Neural cell (in vitro differentiated cells): ENCODE measurements at regions not wholly inside any gene's neighbourhood (a gene's known extent, or its start where the extent isn't known, plus 50 kb on each side); places are given as distances from the start of the nearest gene placed in this dataset.
A peak's percentile ranks its signal among the peaks of the same experiment; 100 is the strongest.

Experiments used
- H2AFZ ChIP-seq: fragments of 200-600, 300-800 bp; sonication (generic), shearing (Covaris generic); 2 replicates; pipeline ENCODE4 v1.6.0; 2014; ENCODE audit warnings: low read depth, mild to moderate bottlenecking, antibody characterized with exemption, low read length, moderate library complexity
- H3F3A ChIP-seq: fragments of 200-600 bp; shearing (Covaris generic); 2 replicates; pipeline ENCODE4 v1.6.1; 2016; ENCODE audit warnings: mild to moderate bottlenecking, moderate library complexity, mixed read lengths, antibody characterized with exemption, low read length; ENCODE audit not compliant: insufficient read depth, poor library complexity, severe bottlenecking
- H3K27ac ChIP-seq: fragments of 200-600, 300-800 bp; sonication (generic), shearing (Covaris generic); 2 replicates; pipeline ENCODE4 v1.5.1; 2014; ENCODE audit warnings: mild to moderate bottlenecking, low read length, moderate library complexity
- H3K27me3 ChIP-seq: fragments of 300-800, 200-600 bp; sonication (generic), shearing (Covaris generic); 2 replicates; pipeline ENCODE4 v1.6.0; 2014; ENCODE audit warnings: mild to moderate bottlenecking, low read depth, low read length, moderate library complexity; ENCODE audit not compliant: insufficient read depth
- H3K36me3 ChIP-seq: fragments of 300-800, 200-600 bp; sonication (generic), shearing (Covaris generic); 2 replicates; pipeline ENCODE4 v1.5.1; 2014; ENCODE audit warnings: mild to moderate bottlenecking, antibody characterized with exemption, low read length, moderate library complexity; ENCODE audit not compliant: insufficient read depth
- H3K4me2 ChIP-seq: fragments of 300-800, 200-600 bp; sonication (generic), shearing (Covaris generic); 2 replicates; pipeline ENCODE4 v1.6.0; 2014; ENCODE audit warnings: mild to moderate bottlenecking, low read length
- H3K4me3 ChIP-seq: fragments of 300-800, 200-600 bp; sonication (generic), shearing (Covaris generic); 2 replicates; pipeline ENCODE4 v1.5.1; 2014; ENCODE audit warnings: mild to moderate bottlenecking, low read length, moderate library complexity
- H3K79me2 ChIP-seq: fragments of 200-600 bp; shearing (Covaris generic); replicated peaks from 2 replicates; pipeline ENCODE4 v1.6.0; 2014; ENCODE audit warnings: mild to moderate bottlenecking, low read length, moderate library complexity; ENCODE audit not compliant: insufficient read depth
- H3K9ac ChIP-seq: fragments of 300-800, 200-600 bp; sonication (generic), shearing (Covaris generic); 2 replicates; pipeline ENCODE4 v1.6.1; 2016; ENCODE audit warnings: mild to moderate bottlenecking, low read length, mixed read lengths
- H3K9me2 ChIP-seq: fragments of 200-600 bp; shearing (Covaris generic); 2 replicates; pipeline ENCODE4 v1.6.1; 2016; ENCODE audit warnings: mild to moderate bottlenecking, low read length, mixed read lengths; ENCODE audit not compliant: insufficient read depth
- H3K9me3 ChIP-seq: fragments of 200-600, 300-800 bp; sonication (generic), shearing (Covaris generic); 2 replicates; pipeline ENCODE4 v1.6.1; 2016; ENCODE audit warnings: mild to moderate bottlenecking, mixed run types, low read length, moderate library complexity, mixed read lengths
- H4K20me1 ChIP-seq: fragments of 200-600 bp; shearing (Covaris generic); 2 replicates; pipeline ENCODE4 v1.6.1; 2016; ENCODE audit warnings: mild to moderate bottlenecking, mixed run types; ENCODE audit not compliant: insufficient read depth
- EP300 ChIP-seq: fragments of 450-650 bp; conservative IDR thresholded peaks from 2 replicates; pipeline ENCODE4 v1.6.1; 2014; ENCODE audit warnings: antibody characterized with exemption, mild to moderate bottlenecking, moderate library complexity; ENCODE audit not compliant: poor library complexity, severe bottlenecking
- EZH2 ChIP-seq: fragments of 200-600, 300-800 bp; shearing (Covaris generic), sonication (generic); IDR thresholded peaks from 2 replicates; pipeline ENCODE4 v1.6.1; 2014; ENCODE audit warnings: antibody characterized with exemption, low read length, borderline replicate concordance, mild to moderate bottlenecking; ENCODE audit not compliant: insufficient read depth, poor library complexity, severe bottlenecking
- MXI1 ChIP-seq: fragments of 450-650 bp; conservative IDR thresholded peaks from 2 replicates; pipeline ENCODE4 v1.6.1; 2014; ENCODE audit warnings: antibody characterized with exemption, mild to moderate bottlenecking; ENCODE audit not compliant: poor library complexity, severe bottlenecking
- POLR2AphosphoS5 ChIP-seq: IDR thresholded peaks from 2 replicates; pipeline ENCODE4 v1.6.1; 2012
- RAD21 ChIP-seq: fragments of 450-650 bp; conservative IDR thresholded peaks from 2 replicates; pipeline ENCODE4 v1.6.1; 2014; ENCODE audit warnings: antibody characterized with exemption, mild to moderate bottlenecking, moderate library complexity
- SMC3 ChIP-seq: fragments of 450-650 bp; conservative IDR thresholded peaks from 2 replicates; pipeline ENCODE4 v1.6.1; 2014; ENCODE audit warnings: antibody characterized with exemption, mild to moderate bottlenecking, moderate library complexity; ENCODE audit not compliant: poor library complexity
- TAF1 ChIP-seq: IDR thresholded peaks from 2 replicates; pipeline ENCODE4 v1.6.1; 2012; ENCODE audit warnings: low read depth
- TF ChIP-seq, protein P1 (sequence below): IDR thresholded peaks from 2 replicates; pipeline ENCODE4 v1.6.1; 2012; ENCODE audit warnings: borderline replicate concordance
- TF ChIP-seq, protein P2 (sequence below): fragments of 450-650 bp; IDR thresholded peaks from 2 replicates; pipeline ENCODE4 v1.5.1; 2014; ENCODE audit warnings: antibody characterized with exemption, mild to moderate bottlenecking, moderate library complexity; ENCODE audit not compliant: poor library complexity, severe bottlenecking

DNA sequence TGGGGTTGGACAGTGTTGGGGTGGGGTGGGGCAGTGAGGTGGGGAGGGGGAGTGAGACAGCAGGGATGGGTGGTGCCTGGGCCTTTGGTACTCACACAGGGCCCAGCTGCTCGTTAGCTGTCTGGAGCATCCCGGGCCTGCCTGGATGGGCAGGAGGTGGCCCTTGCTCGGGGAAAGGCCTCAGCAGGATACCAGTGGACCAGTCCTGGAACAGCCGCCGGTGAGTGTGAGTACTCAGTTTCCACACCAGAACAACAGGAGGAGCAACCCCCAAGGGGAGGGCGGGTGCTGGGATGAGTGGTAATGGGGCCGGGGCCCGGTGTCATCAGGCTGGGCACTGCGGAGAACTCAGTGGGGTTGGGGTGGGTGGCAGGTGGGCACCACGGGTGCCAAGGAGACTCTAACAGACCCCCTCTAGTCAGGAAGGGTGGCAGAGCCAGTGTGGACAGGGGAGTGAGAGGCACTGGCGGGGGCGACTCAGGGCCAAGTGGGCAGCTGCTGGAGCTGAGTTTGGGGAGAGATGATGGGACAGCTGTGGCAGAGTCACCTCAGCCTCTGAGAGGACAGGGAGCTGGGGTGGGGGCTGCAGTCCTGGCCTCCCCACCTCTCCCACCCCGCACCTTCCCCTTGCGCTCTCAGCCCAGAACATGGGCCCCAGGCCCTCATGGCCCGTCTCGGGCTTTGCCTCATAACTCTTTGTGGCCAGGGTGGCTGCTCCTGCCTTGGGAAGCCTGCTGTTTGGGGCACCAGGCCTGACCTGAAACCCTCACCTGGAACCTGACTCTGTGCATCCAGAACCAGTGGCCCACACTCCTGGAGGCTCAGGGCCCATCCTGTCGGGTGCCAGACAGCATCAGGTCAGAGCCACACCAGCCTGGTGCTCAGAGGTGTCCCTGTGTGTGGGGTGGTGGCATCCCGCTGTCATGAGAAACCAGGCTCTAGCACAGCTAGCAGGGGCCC, 52.1 kb upstream of the PRR23E start:
- H3K27me3 ChIP-seq = no peaks in the 10 kb centered on the region
- H2AFZ ChIP-seq = no peak overlapping the region
- H3K4me2 ChIP-seq = no peak overlapping the region
- H3K9me3 ChIP-seq = peaks cover 3% of the 10 kb centered on the region
- H4K20me1 ChIP-seq = no peaks in the 10 kb centered on the region
- TF ChIP-seq TAF1 (no peak), EP300 (no peak), MXI1 (no peak), RAD21 (no peak), POLR2AphosphoS5 (no peak), SMC3 (no peak), EZH2 (no peak)
- TF ChIP-seq, protein P1, sequence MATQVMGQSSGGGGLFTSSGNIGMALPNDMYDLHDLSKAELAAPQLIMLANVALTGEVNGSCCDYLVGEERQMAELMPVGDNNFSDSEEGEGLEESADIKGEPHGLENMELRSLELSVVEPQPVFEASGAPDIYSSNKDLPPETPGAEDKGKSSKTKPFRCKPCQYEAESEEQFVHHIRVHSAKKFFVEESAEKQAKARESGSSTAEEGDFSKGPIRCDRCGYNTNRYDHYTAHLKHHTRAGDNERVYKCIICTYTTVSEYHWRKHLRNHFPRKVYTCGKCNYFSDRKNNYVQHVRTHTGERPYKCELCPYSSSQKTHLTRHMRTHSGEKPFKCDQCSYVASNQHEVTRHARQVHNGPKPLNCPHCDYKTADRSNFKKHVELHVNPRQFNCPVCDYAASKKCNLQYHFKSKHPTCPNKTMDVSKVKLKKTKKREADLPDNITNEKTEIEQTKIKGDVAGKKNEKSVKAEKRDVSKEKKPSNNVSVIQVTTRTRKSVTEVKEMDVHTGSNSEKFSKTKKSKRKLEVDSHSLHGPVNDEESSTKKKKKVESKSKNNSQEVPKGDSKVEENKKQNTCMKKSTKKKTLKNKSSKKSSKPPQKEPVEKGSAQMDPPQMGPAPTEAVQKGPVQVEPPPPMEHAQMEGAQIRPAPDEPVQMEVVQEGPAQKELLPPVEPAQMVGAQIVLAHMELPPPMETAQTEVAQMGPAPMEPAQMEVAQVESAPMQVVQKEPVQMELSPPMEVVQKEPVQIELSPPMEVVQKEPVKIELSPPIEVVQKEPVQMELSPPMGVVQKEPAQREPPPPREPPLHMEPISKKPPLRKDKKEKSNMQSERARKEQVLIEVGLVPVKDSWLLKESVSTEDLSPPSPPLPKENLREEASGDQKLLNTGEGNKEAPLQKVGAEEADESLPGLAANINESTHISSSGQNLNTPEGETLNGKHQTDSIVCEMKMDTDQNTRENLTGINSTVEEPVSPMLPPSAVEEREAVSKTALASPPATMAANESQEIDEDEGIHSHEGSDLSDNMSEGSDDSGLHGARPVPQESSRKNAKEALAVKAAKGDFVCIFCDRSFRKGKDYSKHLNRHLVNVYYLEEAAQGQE = no peak
- TF ChIP-seq, protein P2, sequence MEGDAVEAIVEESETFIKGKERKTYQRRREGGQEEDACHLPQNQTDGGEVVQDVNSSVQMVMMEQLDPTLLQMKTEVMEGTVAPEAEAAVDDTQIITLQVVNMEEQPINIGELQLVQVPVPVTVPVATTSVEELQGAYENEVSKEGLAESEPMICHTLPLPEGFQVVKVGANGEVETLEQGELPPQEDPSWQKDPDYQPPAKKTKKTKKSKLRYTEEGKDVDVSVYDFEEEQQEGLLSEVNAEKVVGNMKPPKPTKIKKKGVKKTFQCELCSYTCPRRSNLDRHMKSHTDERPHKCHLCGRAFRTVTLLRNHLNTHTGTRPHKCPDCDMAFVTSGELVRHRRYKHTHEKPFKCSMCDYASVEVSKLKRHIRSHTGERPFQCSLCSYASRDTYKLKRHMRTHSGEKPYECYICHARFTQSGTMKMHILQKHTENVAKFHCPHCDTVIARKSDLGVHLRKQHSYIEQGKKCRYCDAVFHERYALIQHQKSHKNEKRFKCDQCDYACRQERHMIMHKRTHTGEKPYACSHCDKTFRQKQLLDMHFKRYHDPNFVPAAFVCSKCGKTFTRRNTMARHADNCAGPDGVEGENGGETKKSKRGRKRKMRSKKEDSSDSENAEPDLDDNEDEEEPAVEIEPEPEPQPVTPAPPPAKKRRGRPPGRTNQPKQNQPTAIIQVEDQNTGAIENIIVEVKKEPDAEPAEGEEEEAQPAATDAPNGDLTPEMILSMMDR = no peak
- H3K9ac ChIP-seq = no peak overlapping the region
- H3K27ac ChIP-seq = no peak overlapping the region
- H3K4me3 ChIP-seq = no peak overlapping the region
- H3K79me2 ChIP-seq = no peaks in the 10 kb centered on the region
- no peaks in the 10 kb centered on the region for H3F3A ChIP-seq
- H3K36me3 ChIP-seq = no peaks in the 10 kb centered on the region
- H3K9me2 ChIP-seq = no peaks in the 10 kb centered on the region

DNA sequence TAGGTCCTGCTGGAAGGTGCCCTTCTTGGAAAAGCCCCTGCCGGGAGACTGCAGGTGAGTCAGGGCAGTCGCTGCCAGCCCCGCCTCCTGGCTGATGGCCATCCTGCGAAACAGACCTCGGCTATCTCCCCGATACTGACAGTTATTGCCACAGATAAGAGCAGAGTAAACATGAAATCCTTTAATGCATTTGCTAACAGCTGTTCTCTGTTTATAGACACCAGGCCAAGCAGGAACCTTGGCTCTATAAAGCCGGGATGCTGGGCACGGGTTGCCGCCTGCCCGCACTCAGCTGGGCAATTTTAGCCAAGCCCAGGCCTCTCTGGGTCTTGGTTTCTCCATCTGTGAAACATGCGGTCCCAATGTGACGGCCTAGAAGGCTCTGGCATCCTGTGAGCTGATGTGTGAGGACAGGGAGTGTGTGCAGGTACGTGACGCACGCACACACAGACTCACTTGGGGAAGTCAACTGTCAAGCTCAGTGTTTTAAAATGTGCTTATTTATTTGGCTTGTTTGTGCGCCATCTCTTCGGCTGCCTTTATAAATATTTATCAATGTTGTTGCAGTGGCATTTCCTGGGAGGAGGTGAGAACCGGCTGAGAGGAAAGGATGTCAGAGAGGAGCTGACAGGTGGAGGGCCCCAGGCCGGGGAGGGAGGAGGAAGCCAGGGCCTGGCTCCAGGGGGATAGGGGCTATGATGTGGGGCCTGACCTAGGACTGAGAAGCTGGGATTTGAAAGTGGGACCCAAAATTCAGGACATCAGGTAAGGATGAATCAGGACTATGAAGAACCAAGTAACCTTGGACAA, 50.8 kb upstream of the PRR23E start:
- Histone ChIP-seq H3K9ac (peak overlapping the region; percentile 11), H3K27ac (no peak overlapping the region), H3K36me3 (no peaks in the 10 kb centered on the region), H3K9me3 (peaks cover 3% of the 10 kb centered on the region), H3K79me2 (no peaks in the 10 kb centered on the region), H2AFZ (no peak overlapping the region), H3K9me2 (no peaks in the 10 kb centered on the region), H3K4me3 (no peak overlapping the region), H4K20me1 (no peaks in the 10 kb centered on the region), H3K27me3 (no peaks in the 10 kb centered on the region), H3K4me2 (no peak overlapping the region), H3F3A (no peaks in the 10 kb centered on the region)
- TF ChIP-seq, protein P1 = no peak
- TF ChIP-seq POLR2AphosphoS5 (peak; percentile 75), SMC3 (peak; percentile 24), EP300 (peak; percentile 41)
